ENCODE measurements at regions not wholly inside any gene's neighbourhood (a gene's known extent, or its start where the extent isn't known, plus 50 kb on each side); places are given as distances from the start of the nearest gene placed in this dataset.

- TF ChIP-seq CTCF (conservative IDR thresholded peaks at IDR 0.05 in 1 of 2, IDR thresholded peaks at IDR 0.05 in 1 of 2; ENCODE audit: low read depth in 1 of 2, low read length in 2 of 2) (no peak), EZH2 (IDR thresholded peaks at IDR 0.05; ENCODE audit: low read length, missing control alignments) (no peak)
Measured at GRCh38 chr1:37135032-37135431, 100.7 kb upstream of the GRIK3 start.

Measured in fibroblast of lung (primary cell).